C4-2B (cell line): ENCODE measurements at regions not wholly inside any gene's neighbourhood (a gene's known extent, or its start where the extent isn't known, plus 50 kb on each side); places are given as distances from the start of the nearest gene placed in this dataset.

ENCODE experiments used
- H3K27ac ChIP-seq: fragments of 450-650 bp; 2 replicates; pipeline ENCODE4 v1.5.1; 2017
- CTCF ChIP-seq: fragments of 450-650 bp; conservative IDR thresholded peaks from 2 replicates; pipeline ENCODE4 v1.5.1; 2017; ENCODE audit warnings: mild to moderate bottlenecking
- ZFX ChIP-seq: fragments of 450-650 bp; IDR thresholded peaks from 2 replicates; pipeline ENCODE4 v1.6.1; 2017

- TF ChIP-seq ZFX (no peak), CTCF (no peak)
These were observed 1069.5 kb downstream of the TRHDE start for GRCh38 chr12:73341559-73342247.

GRCh38 chr12:73342733-73343132 is 1070.6 kb downstream of the TRHDE start:
- TF ChIP-seq ZFX: no peak
- TF ChIP-seq CTCF: no peak
- no peak overlapping the region for H3K27ac ChIP-seq

More at GRCh38 chr12:73341559-73342247, 1069.5 kb downstream of the TRHDE start:
- no peak overlapping the region for H3K27ac ChIP-seq

- TF ChIP-seq CTCF: no peak
- TF ChIP-seq ZFX: no peak
- no peak overlapping the region for H3K27ac ChIP-seq
These were observed 1080.7 kb downstream of the TRHDE start for GRCh38 chr12:73352826-73353225.

- no peak for TF ChIP-seq CTCF
- TF ChIP-seq ZFX: no peak
- no peak overlapping the region for H3K27ac ChIP-seq
These were observed 1089.1 kb downstream of the TRHDE start for GRCh38 chr12:73361156-73361863.

- TF ChIP-seq ZFX (no peak), CTCF (no peak)
- no peak overlapping the region for H3K27ac ChIP-seq
These were observed 1089.7 kb downstream of the TRHDE start for GRCh38 chr12:73361864-73362230.

- no peak overlapping the region for H3K27ac ChIP-seq
- TF ChIP-seq CTCF: no peak
- no peak for TF ChIP-seq ZFX
These were observed 1090.5 kb downstream of the TRHDE start for GRCh38 chr12:73362666-73363065.

GRCh38 chr12:73372856-73373255 is 1100.7 kb downstream of the TRHDE start:
- TF ChIP-seq ZFX (no peak), CTCF (no peak)
- H3K27ac ChIP-seq: no peak overlapping the region
